Spleen (tissue), 11 donors: ENCODE measurements at regions not wholly inside any gene's neighbourhood (a gene's known extent, or its start where the extent isn't known, plus 50 kb on each side); places are given as distances from the start of the nearest gene placed in this dataset.

Experiments
- DNase-seq: peaks from one replicate; pipeline ENCODE4 v3.0.0-alpha.2; 2020
- H3K27ac ChIP-seq, 8 donors: fragments of 200-600 bp; sonication (generic) in 7 of 8; 1 replicate in 4 of 8; 2 replicates in 4 of 8; pipeline versions ENCODE4 v1.5.0 to v1.8.0; 2016 to 2021; ENCODE audit warnings: inconsistent platforms in 4 of 8, mild to moderate bottlenecking in 4 of 8, moderate library complexity in 1 of 8
- H3K27me3 ChIP-seq, 7 donors: fragments of 200-600 bp; sonication (generic) in 6 of 7; replicated peaks in 1 of 7; 1 replicate in 4 of 7; 2 replicates in 3 of 7; pipeline versions ENCODE4 v1.5.0 to v1.8.0; 2016 to 2021; ENCODE audit warnings: inconsistent platforms in 3 of 7, mild to moderate bottlenecking in 1 of 7
- H3K36me3 ChIP-seq, 6 donors: fragments of 200-600 bp; sonication (generic) in 5 of 6; 1 replicate in 4 of 6; 2 replicates in 2 of 6; pipeline versions ENCODE4 v1.5.0 to v1.8.0; 2016 to 2021; ENCODE audit warnings: inconsistent platforms in 2 of 6
- H3K4me1 ChIP-seq, 6 donors: fragments of 200-600 bp; sonication (generic) in 5 of 6; 1 replicate in 3 of 6; 2 replicates in 3 of 6; pipeline versions ENCODE4 v1.5.0 to v1.8.0; 2016 to 2021; ENCODE audit warnings: inconsistent platforms in 3 of 6
- H3K4me3 ChIP-seq, 8 donors: fragments of 200-600 bp; sonication (generic) in 7 of 8; 1 replicate in 4 of 8; 2 replicates in 4 of 8; pipeline versions ENCODE4 v1.5.0 to v1.8.0; 2016 to 2021; ENCODE audit warnings: inconsistent platforms in 4 of 8, mild to moderate bottlenecking in 4 of 8, moderate library complexity in 2 of 8
- H3K9me3 ChIP-seq, 8 donors: fragments of 200-600 bp; sonication (generic) in 7 of 8; 1 replicate in 4 of 8; 2 replicates in 4 of 8; pipeline versions ENCODE4 v1.5.0 to v1.8.0; 2016 to 2021; ENCODE audit warnings: inconsistent platforms in 4 of 8
- POLR2A ChIP-seq, 3 donors: fragments of 450-650 bp; IDR thresholded peaks; one replicate each; pipeline ENCODE4 v1.5.1; 2017; ENCODE audit warnings: antibody characterized with exemption in 3 of 3, mild to moderate bottlenecking in 1 of 3
- POLR2AphosphoS5 ChIP-seq, 3 donors: sonication (generic); formaldehyde crosslinking; IDR thresholded peaks; one replicate each; pipeline ENCODE4 v1.5.1; 2017; ENCODE audit warnings: antibody characterized with exemption in 3 of 3
- WGBS, 5 donors: extraction: QIAGEN DNeasy Blood & Tissue Kit in 3 of 5; methylation state at CpG; one replicate each; pipeline versions ENCODE4 v1.1.5 to v1.1.7; 2013 to 2018; 5-methylcytosine and 5-hydroxymethylcytosine counted together
- intact Hi-C: fragments of 100-400 bp; cut with DNase I; formaldehyde crosslinking; loops from one replicate; pipeline ENCODE4 v1.15.0; 2023; ENCODE audit warnings: low total_unique reads
- TF ChIP-seq, protein P1 (sequence below), 11 experiments: fragments of 200-600 bp in 7 of 11; fragments of 450-650 bp in 4 of 11; sonication (generic) in 4 of 11; IDR thresholded peaks in 8 of 11; conservative IDR thresholded peaks in 3 of 11; 1 replicate in 7 of 11; 2 replicates in 4 of 11; pipeline versions ENCODE4 v1.4.0 to v1.8.0; 2016 to 2021; ENCODE audit warnings: antibody characterized with exemption in 11 of 11, inconsistent platforms in 4 of 11, mild to moderate bottlenecking in 1 of 11
- donor health status: healthy with polysubstance abuse.
- donor health status: DM: no; HTN: no; CAD: no; lungs with moderate emphysema.
- donor health status: DM: no; HTN: no; CAD: no.
- donor health status: Bipolar disorder and iron deficiency.
- donor health status: healthy.
- donor health status: DM: no; HTN: no; CAD: no.
- donor health status: DM: yes; HTN: yes; CAD: no.

DNA sequence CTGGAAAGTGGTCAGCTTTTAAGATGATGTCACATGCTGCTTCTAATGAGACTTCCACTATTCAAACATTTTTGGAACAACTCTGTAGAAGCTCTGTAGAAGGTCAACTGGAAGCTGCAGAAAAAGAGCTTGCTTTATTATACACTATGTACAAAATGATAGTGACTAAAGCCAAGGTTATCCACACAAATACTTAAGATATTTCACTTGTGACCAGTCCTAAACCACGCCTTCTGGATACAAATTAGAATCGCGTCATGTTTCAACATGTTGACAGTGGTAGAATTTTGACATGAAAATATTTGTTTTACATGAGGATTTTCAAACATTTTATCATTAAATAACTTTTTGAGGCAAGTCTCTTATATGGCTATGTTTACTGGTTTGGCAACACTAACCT, 499.6 kb upstream of the PHF14 start:
- intact Hi-C loops = no loop called here
- no peak overlapping the region for H3K27ac ChIP-seq
- no peaks in the 10 kb centered on the region for H3K4me1 ChIP-seq
- no peak for TF ChIP-seq POLR2A (IDR thresholded peaks at IDR 0.05)
- TF ChIP-seq POLR2AphosphoS5 (IDR thresholded peaks at IDR 0.05) = no peak
- TF ChIP-seq, protein P1, sequence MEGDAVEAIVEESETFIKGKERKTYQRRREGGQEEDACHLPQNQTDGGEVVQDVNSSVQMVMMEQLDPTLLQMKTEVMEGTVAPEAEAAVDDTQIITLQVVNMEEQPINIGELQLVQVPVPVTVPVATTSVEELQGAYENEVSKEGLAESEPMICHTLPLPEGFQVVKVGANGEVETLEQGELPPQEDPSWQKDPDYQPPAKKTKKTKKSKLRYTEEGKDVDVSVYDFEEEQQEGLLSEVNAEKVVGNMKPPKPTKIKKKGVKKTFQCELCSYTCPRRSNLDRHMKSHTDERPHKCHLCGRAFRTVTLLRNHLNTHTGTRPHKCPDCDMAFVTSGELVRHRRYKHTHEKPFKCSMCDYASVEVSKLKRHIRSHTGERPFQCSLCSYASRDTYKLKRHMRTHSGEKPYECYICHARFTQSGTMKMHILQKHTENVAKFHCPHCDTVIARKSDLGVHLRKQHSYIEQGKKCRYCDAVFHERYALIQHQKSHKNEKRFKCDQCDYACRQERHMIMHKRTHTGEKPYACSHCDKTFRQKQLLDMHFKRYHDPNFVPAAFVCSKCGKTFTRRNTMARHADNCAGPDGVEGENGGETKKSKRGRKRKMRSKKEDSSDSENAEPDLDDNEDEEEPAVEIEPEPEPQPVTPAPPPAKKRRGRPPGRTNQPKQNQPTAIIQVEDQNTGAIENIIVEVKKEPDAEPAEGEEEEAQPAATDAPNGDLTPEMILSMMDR (IDR thresholded peaks at IDR 0.05 in 8 of 11, conservative IDR thresholded peaks at IDR 0.05 in 3 of 11) = no peak
- DNase-seq = no peak
- 82 to 91% (median 88%) methylated on average over 3 of the region's 3 CpGs for WGBS, 5 donors
- H3K27me3 ChIP-seq = no peaks in the 10 kb centered on the region
- H3K9me3 ChIP-seq = no peaks in the 10 kb centered on the region
- H3K36me3 ChIP-seq = no peaks in the 10 kb centered on the region
- H3K4me3 ChIP-seq = no peak overlapping the region

DNA sequence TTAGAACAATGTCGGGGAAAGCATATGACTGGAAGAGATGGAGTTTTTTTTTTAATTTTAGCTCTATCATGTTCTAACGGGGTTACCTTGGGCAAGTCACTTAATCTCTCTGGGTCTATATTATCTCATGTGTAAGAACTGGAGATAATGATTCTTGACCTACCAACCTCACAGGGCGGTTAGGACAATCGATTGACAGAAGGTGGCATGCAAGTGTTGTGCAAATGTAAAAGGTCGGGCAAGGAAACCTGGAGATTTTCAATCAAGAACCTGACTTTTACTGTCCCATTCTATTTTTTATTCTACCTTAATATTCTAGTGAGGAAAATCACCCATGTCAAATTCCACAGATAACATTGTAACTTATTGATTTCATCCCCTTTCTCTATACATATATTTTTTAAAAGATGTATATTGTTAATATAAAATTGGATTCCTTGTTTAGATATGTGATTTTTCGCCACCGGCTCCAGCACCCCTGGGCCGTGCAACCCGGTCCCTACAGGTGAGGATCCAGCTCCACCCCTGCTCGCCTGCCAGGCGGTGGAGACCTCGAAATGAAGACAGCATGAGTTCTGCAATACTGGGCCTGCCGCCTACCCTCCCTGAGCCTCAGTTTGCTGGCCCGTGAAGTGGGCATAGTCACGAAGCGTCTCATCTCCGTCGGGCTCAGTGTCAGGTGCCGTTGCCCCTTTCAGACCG, 497.6 kb upstream of the PHF14 start:
- no peak overlapping the region for H3K27ac ChIP-seq
- intact Hi-C loops = no loop called here
- TF ChIP-seq, protein P1 (IDR thresholded peaks at IDR 0.05 in 8 of 11, conservative IDR thresholded peaks at IDR 0.05 in 3 of 11) = no peak
- no peak for TF ChIP-seq POLR2A (IDR thresholded peaks at IDR 0.05)
- TF ChIP-seq POLR2AphosphoS5 (IDR thresholded peaks at IDR 0.05) = no peak
- H3K4me3 ChIP-seq = no peak overlapping the region
- 89 to 93% (median 91%) methylated on average over 17 to 20 of the region's 20 CpGs for WGBS, 5 donors
- no peaks in the 10 kb centered on the region for H3K27me3 ChIP-seq
- H3K36me3 ChIP-seq = no peaks in the 10 kb centered on the region
- H3K9me3 ChIP-seq = no peaks in the 10 kb centered on the region
- no peak for DNase-seq
- no peaks in the 10 kb centered on the region for H3K4me1 ChIP-seq

DNA sequence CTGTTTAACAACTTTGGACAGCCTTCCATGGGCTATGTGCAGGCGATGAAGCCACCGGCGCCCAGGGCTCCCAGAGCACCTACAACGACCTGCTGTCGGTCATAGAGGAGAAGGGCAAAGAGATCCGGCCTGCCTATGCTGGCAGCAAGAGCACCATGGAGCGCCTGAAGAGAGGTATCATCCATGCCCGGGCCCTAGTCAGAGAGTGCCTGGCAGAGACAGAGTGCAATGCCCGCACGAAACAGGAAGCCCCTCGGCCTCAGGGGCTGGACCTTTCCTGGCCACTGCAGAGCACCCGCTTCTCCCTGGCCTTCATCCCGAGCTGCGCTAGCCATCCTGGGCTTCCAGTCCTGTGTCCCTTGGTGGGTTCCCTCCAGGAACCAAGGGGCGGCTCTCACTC, 497.0 kb upstream of the PHF14 start:
- TF ChIP-seq, protein P1 (IDR thresholded peaks at IDR 0.05 in 8 of 11, conservative IDR thresholded peaks at IDR 0.05 in 3 of 11) = no peak
- TF ChIP-seq POLR2A (IDR thresholded peaks at IDR 0.05) (no peak), POLR2AphosphoS5 (IDR thresholded peaks at IDR 0.05) (no peak)
- no peaks in the 10 kb centered on the region for H3K27me3 ChIP-seq
- WGBS, 5 donors = 77 to 94% (median 92%) methylated on average over 9 to 15 of the region's 15 CpGs
- H3K9me3 ChIP-seq = no peaks in the 10 kb centered on the region
- H3K27ac ChIP-seq = no peak overlapping the region
- intact Hi-C loops = no loop called here
- H3K4me1 ChIP-seq = no peaks in the 10 kb centered on the region
- no peaks in the 10 kb centered on the region for H3K36me3 ChIP-seq
- DNase-seq = peak; percentile 67
- no peak overlapping the region for H3K4me3 ChIP-seq

DNA sequence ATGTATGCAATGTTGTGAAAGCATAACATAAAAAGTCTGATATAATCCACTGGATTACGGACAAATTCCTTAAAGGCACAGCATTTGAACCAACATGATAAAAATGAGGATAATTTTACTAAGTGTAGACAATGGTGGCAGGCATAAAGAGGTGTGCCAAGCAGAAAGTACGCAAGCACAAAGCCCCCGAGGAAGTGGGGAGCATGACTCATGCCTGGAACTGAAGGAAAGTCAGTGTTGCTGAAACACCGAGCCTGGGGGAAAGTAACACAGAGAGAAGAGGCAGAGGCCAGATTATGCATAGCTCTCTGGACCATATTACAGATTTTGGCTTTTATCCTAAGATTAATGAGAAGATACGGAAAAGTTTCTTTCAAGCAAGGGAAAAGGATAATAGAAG, 490.0 kb upstream of the PHF14 start:
- intact Hi-C loops = no loop called here

More for the DNA sequence above, 490.0 kb upstream of the PHF14 start:
- H3K27me3 ChIP-seq = no peaks in the 10 kb centered on the region
- no peaks in the 10 kb centered on the region for H3K36me3 ChIP-seq
- H3K4me3 ChIP-seq = no peak overlapping the region
- H3K4me1 ChIP-seq = no peaks in the 10 kb centered on the region
- no peak overlapping the region for H3K27ac ChIP-seq
- no peaks in the 10 kb centered on the region for H3K9me3 ChIP-seq
- no peak for TF ChIP-seq POLR2AphosphoS5 (IDR thresholded peaks at IDR 0.05)
- TF ChIP-seq POLR2A (IDR thresholded peaks at IDR 0.05) = no peak
- TF ChIP-seq, protein P1 (IDR thresholded peaks at IDR 0.05 in 8 of 11, conservative IDR thresholded peaks at IDR 0.05 in 3 of 11) = no peak
- DNase-seq = no peak
- 71 to 85% (median 76%) methylated on average over 5 of the region's 5 CpGs for WGBS, 5 donors
